GM18520 (cell line): ENCODE measurements at regions not wholly inside any gene's neighbourhood (a gene's known extent, or its start where the extent isn't known, plus 50 kb on each side); places are given as distances from the start of the nearest gene placed in this dataset.
"Not testable (repeated sequence)": the region's sequence is repeated elsewhere in the genome, so short reads cannot be mapped to it uniquely, and the experiment has no call there.

Experiments
- ATAC-seq: cut with Tn5 transposase; IDR thresholded peaks from one replicate; pipeline ENCODE4 v1.9.1; 2021; ENCODE audit not compliant: unreplicated experiment

GRCh38 chr1:116292929-116293725 lies 79.9 kb upstream of the ATP1A1 start:
- ATAC-seq: no peak

- ATAC-seq: no peak
Observed at GRCh38 chr1:116297495-116298212, 75.4 kb upstream of the ATP1A1 start.

GRCh38 chr1:116298213-116298579 lies 74.8 kb upstream of the ATP1A1 start:
- ATAC-seq: not testable (repeated sequence)

GRCh38 chr1:116298746-116299145 lies 74.3 kb upstream of the ATP1A1 start:
- no peak for ATAC-seq

GRCh38 chr1:116299248-116299647 lies 73.8 kb upstream of the ATP1A1 start:
- ATAC-seq: no peak

GRCh38 chr1:116302281-116302680 lies 70.8 kb upstream of the ATP1A1 start:
- ATAC-seq: no peak

- no peak for ATAC-seq
Observed at GRCh38 chr1:116306102-116306501, 66.9 kb upstream of the ATP1A1 start.

GRCh38 chr1:116306840-116307442 lies 66.1 kb upstream of the ATP1A1 start:
- no peak for ATAC-seq

- no peak for ATAC-seq
Observed at GRCh38 chr1:116308276-116308675, 64.8 kb upstream of the ATP1A1 start.

GRCh38 chr1:116309090-116309870 lies 63.8 kb upstream of the ATP1A1 start:
- no peak for ATAC-seq

GRCh38 chr1:116310180-116310579 lies 62.9 kb upstream of the ATP1A1 start:
- no peak for ATAC-seq

- no peak for ATAC-seq
Observed at GRCh38 chr1:116311193-116311592, 61.9 kb upstream of the ATP1A1 start.

GRCh38 chr1:116311756-116312680 lies 61.0 kb upstream of the ATP1A1 start:
- no peak for ATAC-seq

- no peak for ATAC-seq
Observed at GRCh38 chr1:116312681-116313069, 60.4 kb upstream of the ATP1A1 start.

GRCh38 chr1:116313776-116314175 lies 59.3 kb upstream of the ATP1A1 start:
- ATAC-seq: no peak

- ATAC-seq: no peak
Observed at GRCh38 chr1:116314305-116314919, 58.6 kb upstream of the ATP1A1 start.

- no peak for ATAC-seq
Observed at GRCh38 chr1:116316373-116316772, 56.7 kb upstream of the ATP1A1 start.

GRCh38 chr1:116318897-116319296 lies 54.1 kb upstream of the ATP1A1 start:
- no peak for ATAC-seq

GRCh38 chr1:116320874-116321273 lies 52.2 kb upstream of the ATP1A1 start:
- no peak for ATAC-seq

- no peak for ATAC-seq
Observed at GRCh38 chr1:116321766-116322175, 51.3 kb upstream of the ATP1A1 start.
